ENCODE measurements at regions not wholly inside any gene's neighbourhood (a gene's known extent, or its start where the extent isn't known, plus 50 kb on each side); places are given as distances from the start of the nearest gene placed in this dataset.

DNA sequence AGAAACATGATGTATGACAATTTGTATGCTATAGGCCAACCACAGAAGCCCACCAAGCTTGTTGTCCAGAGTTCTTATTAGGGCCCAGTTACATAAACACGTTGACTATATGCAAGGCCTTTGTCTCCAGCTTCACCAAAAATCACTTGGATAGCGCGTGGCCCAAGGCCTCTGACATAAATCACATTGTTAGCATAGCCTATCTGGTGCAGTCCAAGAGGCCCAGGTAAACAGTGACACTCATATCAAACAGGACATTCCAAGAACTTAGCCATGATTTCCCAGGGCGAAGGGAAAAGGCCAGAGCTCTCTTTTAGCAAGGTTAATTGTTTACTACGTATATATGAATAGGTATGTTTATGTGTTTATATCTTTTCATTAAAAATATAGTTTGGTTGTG, 337.2 kb upstream of the CELF2 start:
- TF ChIP-seq, protein P1, sequence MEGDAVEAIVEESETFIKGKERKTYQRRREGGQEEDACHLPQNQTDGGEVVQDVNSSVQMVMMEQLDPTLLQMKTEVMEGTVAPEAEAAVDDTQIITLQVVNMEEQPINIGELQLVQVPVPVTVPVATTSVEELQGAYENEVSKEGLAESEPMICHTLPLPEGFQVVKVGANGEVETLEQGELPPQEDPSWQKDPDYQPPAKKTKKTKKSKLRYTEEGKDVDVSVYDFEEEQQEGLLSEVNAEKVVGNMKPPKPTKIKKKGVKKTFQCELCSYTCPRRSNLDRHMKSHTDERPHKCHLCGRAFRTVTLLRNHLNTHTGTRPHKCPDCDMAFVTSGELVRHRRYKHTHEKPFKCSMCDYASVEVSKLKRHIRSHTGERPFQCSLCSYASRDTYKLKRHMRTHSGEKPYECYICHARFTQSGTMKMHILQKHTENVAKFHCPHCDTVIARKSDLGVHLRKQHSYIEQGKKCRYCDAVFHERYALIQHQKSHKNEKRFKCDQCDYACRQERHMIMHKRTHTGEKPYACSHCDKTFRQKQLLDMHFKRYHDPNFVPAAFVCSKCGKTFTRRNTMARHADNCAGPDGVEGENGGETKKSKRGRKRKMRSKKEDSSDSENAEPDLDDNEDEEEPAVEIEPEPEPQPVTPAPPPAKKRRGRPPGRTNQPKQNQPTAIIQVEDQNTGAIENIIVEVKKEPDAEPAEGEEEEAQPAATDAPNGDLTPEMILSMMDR (IDR thresholded peaks at IDR 0.05; ENCODE audit: partially characterized antibody, unreplicated experiment) = no peak
- Mint-ChIP-seq H3K36me3 (ENCODE audit: unreplicated experiment) (peaks cover under 1% of the 10 kb centered on the region), H3K4me3 (ENCODE audit: unreplicated experiment) (no peak overlapping the region), H3K27ac (ENCODE audit: unreplicated experiment) (no peak overlapping the region), H3K4me1 (ENCODE audit: low read depth, unreplicated experiment) (peaks cover 10% of the 10 kb centered on the region), H3K9me3 (ENCODE audit: unreplicated experiment) (no peaks in the 10 kb centered on the region), H3K27me3 (ENCODE audit: unreplicated experiment) (no peaks in the 10 kb centered on the region)
- no peak for DNase-seq

DNA sequence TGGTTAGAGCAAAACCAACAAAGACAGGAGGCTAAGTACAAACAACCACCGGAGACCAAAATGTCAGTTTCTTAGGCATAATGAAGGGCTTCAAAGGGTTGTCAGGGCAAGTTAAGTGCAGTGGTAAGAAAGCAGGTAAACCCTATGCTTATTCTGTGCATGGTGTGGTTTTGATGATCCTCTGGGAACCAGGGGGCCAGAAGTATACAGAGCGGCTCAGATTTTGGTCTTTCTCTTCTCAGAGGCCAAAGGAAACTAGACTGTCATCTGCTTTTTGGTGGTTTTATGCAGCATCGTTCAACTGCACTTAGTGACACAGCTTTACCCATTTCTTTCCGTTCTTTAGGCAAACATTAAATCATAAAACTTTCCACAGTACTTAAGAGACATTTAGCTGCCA, 332.7 kb upstream of the CELF2 start:
- peaks cover 2% of the 10 kb centered on the region for H3K4me1 Mint-ChIP-seq (ENCODE audit: low read depth, unreplicated experiment)

DNA sequence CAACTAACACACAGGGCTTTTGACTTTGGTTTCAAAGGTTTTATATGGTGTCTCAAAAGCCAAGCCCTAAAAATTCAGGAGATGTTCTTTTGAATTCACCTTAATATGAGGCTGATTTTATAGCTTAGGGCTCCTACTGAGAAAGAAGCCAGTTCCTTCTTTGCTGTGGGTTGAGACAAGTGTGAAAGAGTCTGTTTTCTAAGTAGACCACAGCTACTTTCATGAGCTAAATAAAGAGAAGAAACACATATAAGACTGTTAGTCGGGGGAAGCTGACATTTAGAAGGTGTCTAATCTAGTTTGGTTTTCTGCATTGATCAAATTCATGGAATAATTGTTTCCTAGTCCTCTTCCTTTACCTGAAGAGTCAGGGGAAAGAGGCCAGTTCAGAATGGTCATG, 332.1 kb upstream of the CELF2 start:
- peaks cover 5% of the 10 kb centered on the region for H3K36me3 Mint-ChIP-seq (ENCODE audit: unreplicated experiment)
- peaks cover 2% of the 10 kb centered on the region for H3K4me1 Mint-ChIP-seq (ENCODE audit: low read depth, unreplicated experiment)
- no peaks in the 10 kb centered on the region for H3K9me3 Mint-ChIP-seq (ENCODE audit: unreplicated experiment)
- DNase-seq = no peak
- no peak overlapping the region for H3K27ac Mint-ChIP-seq (ENCODE audit: unreplicated experiment)
- no peaks in the 10 kb centered on the region for H3K27me3 Mint-ChIP-seq (ENCODE audit: unreplicated experiment)
- H3K4me3 Mint-ChIP-seq (ENCODE audit: unreplicated experiment) = no peak overlapping the region
- TF ChIP-seq, protein P1 (IDR thresholded peaks at IDR 0.05; ENCODE audit: partially characterized antibody, unreplicated experiment) = no peak

More for the DNA sequence above, 332.7 kb upstream of the CELF2 start:
- no peaks in the 10 kb centered on the region for H3K27me3 Mint-ChIP-seq (ENCODE audit: unreplicated experiment)
- no peak overlapping the region for H3K4me3 Mint-ChIP-seq (ENCODE audit: unreplicated experiment)
- TF ChIP-seq, protein P1 (IDR thresholded peaks at IDR 0.05; ENCODE audit: partially characterized antibody, unreplicated experiment) = no peak
- DNase-seq = no peak
- no peak overlapping the region for H3K27ac Mint-ChIP-seq (ENCODE audit: unreplicated experiment)
- H3K36me3 Mint-ChIP-seq (ENCODE audit: unreplicated experiment) = peaks cover 5% of the 10 kb centered on the region
- no peaks in the 10 kb centered on the region for H3K9me3 Mint-ChIP-seq (ENCODE audit: unreplicated experiment)

DNA sequence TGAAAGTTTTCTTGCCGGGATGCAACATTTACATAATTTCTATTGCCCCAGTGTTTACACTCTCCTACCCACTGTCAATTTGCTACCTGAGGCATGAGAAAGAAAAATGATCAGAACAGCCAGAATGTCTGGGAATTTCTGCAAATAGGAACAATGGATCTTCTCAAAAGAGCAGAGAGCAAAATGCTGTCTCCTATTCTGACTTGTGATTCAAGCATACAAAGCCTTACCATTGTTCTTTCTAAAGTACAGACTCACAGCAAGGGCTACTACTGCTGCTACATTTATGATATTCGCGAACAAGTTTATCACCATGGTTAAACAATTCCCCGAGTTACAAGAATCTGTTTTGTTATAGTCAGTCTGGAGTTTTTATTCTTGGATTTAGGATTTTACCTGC, 329.9 kb upstream of the CELF2 start:
- no peak overlapping the region for H3K4me3 Mint-ChIP-seq (ENCODE audit: unreplicated experiment)
- no peak for DNase-seq
- H3K9me3 Mint-ChIP-seq (ENCODE audit: unreplicated experiment) = no peaks in the 10 kb centered on the region
- no peak overlapping the region for H3K27ac Mint-ChIP-seq (ENCODE audit: unreplicated experiment)
- H3K27me3 Mint-ChIP-seq (ENCODE audit: unreplicated experiment) = no peaks in the 10 kb centered on the region
- peaks cover 5% of the 10 kb centered on the region for H3K36me3 Mint-ChIP-seq (ENCODE audit: unreplicated experiment)
- H3K4me1 Mint-ChIP-seq (ENCODE audit: low read depth, unreplicated experiment) = peaks cover 2% of the 10 kb centered on the region
- TF ChIP-seq, protein P1 (IDR thresholded peaks at IDR 0.05; ENCODE audit: partially characterized antibody, unreplicated experiment) = no peak

DNA sequence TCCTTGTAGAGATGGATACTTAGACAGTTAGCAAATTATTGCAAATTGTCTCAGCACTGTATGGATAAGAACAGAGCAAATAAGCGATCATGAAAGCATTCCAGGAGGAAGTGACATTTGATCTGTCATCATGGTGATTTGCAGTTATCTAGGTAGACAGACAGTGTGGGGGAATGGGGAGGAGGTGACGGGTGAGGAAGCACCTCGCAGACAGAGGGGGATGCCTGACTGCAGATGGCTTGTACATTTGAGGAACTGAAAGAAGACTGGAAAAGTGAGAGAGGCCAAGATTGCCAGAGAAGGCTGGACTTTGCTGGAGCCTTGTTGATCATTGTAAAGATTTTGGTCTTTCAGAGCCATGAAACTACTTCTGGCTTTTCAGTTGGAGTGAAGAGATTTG, 318.2 kb upstream of the CELF2 start:
- Mint-ChIP-seq H3K4me3 (ENCODE audit: unreplicated experiment) (no peak overlapping the region), H3K9me3 (ENCODE audit: unreplicated experiment) (no peaks in the 10 kb centered on the region), H3K4me1 (ENCODE audit: low read depth, unreplicated experiment) (peaks cover 11% of the 10 kb centered on the region), H3K27ac (ENCODE audit: unreplicated experiment) (no peak overlapping the region), H3K27me3 (ENCODE audit: unreplicated experiment) (no peaks in the 10 kb centered on the region), H3K36me3 (ENCODE audit: unreplicated experiment) (peaks cover 5% of the 10 kb centered on the region)
- TF ChIP-seq, protein P1 (IDR thresholded peaks at IDR 0.05; ENCODE audit: partially characterized antibody, unreplicated experiment) = no peak
- no peak for DNase-seq
